ENCODE measurements at regions not wholly inside any gene's neighbourhood (a gene's known extent, or its start where the extent isn't known, plus 50 kb on each side); places are given as distances from the start of the nearest gene placed in this dataset.

DNA sequence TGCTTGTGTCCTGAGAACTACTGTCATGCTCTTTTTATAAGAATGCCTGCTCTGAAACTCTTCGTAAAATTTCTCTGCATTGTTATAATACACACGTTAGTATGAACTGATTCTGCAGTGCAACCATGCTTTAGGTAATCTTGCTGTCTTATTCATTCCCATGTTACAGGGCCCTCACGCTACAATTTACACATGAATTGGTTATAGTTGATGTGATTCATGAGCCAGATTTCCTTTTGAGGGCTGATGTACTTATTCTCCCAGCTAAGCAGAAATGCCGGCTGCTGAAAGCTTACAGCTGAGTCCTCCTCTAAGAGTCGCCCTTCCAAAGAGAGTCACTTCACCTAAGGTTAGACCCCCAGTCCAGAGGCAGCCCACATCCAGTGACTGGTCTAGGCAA lies 233.5 kb upstream of the PCSK5 start:
- Mint-ChIP-seq H3K27me3 (ENCODE audit: insufficient read depth, unreplicated experiment) (no peaks in the 10 kb centered on the region), H3K9me3 (ENCODE audit: unreplicated experiment) (peaks cover 36% of the 10 kb centered on the region), H3K36me3 (ENCODE audit: insufficient read depth, unreplicated experiment) (no peaks in the 10 kb centered on the region), H3K27ac (ENCODE audit: low read depth, unreplicated experiment) (no peak overlapping the region), H3K4me3 (ENCODE audit: unreplicated experiment) (no peak overlapping the region), H3K4me1 (ENCODE audit: insufficient read depth, unreplicated experiment) (no peaks in the 10 kb centered on the region)
- BruUV-seq (replicated peaks) = no TSS peak
- CTCF ChIA-PET = no interaction called here
- intact Hi-C loops (cut with micrococcal nuclease) = no loop called here
- TF ChIP-seq, protein P1, sequence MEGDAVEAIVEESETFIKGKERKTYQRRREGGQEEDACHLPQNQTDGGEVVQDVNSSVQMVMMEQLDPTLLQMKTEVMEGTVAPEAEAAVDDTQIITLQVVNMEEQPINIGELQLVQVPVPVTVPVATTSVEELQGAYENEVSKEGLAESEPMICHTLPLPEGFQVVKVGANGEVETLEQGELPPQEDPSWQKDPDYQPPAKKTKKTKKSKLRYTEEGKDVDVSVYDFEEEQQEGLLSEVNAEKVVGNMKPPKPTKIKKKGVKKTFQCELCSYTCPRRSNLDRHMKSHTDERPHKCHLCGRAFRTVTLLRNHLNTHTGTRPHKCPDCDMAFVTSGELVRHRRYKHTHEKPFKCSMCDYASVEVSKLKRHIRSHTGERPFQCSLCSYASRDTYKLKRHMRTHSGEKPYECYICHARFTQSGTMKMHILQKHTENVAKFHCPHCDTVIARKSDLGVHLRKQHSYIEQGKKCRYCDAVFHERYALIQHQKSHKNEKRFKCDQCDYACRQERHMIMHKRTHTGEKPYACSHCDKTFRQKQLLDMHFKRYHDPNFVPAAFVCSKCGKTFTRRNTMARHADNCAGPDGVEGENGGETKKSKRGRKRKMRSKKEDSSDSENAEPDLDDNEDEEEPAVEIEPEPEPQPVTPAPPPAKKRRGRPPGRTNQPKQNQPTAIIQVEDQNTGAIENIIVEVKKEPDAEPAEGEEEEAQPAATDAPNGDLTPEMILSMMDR (IDR thresholded peaks at IDR 0.05; ENCODE audit: unreplicated experiment) = no peak
- POLR2A ChIA-PET = no interaction called here
- DNase-seq (ENCODE audit: unreplicated experiment) = no peak

DNA sequence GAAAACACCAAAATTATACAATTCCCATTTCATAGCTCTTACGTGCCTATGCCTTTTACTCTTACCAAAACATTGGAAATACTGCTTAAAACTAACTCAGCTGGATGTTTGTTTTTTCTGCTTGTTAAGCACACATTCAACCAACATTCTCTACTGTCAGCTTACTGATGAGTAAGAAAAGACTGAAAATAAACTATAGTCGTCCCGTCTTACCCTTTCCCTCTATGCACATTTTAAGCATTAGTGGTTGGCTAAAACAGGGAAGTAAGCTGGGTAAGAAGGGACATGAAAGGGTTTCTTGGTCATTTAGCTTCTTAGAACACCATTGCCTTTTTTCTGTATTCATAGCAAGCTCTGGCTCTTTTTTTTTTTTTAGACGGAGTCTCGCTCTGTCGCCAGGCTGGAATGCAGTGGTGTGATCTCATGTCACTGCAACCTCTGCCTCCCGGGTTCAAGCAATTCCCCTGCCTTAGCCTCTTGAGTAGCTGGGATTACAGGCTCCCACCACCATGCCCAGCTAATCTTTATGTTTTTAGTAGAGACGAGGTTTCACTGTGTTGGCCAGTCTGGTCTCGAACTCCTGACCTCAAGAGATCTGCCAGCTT lies 232.1 kb upstream of the PCSK5 start:
- H3K27me3 Mint-ChIP-seq (ENCODE audit: insufficient read depth, unreplicated experiment) = no peaks in the 10 kb centered on the region
- intact Hi-C loops (cut with micrococcal nuclease) = no loop called here
- peaks cover 29% of the 10 kb centered on the region for H3K9me3 Mint-ChIP-seq (ENCODE audit: unreplicated experiment)
- CTCF ChIA-PET = interaction anchor here (0.6 to 0.7 kb wide), 3 partner anchors 68 to 467 kb away, joined by 3 read pairs; no protein-coding TSS in a partner anchor
- no peaks in the 10 kb centered on the region for H3K36me3 Mint-ChIP-seq (ENCODE audit: insufficient read depth, unreplicated experiment)
- no peaks in the 10 kb centered on the region for H3K4me1 Mint-ChIP-seq (ENCODE audit: insufficient read depth, unreplicated experiment)
- TF ChIP-seq, protein P1 (IDR thresholded peaks at IDR 0.05; ENCODE audit: unreplicated experiment) = no peak
- no peak overlapping the region for H3K4me3 Mint-ChIP-seq (ENCODE audit: unreplicated experiment)
- POLR2A ChIA-PET = no interaction called here
- H3K27ac Mint-ChIP-seq (ENCODE audit: low read depth, unreplicated experiment) = no peak overlapping the region
- DNase-seq (ENCODE audit: unreplicated experiment) = no peak
- no TSS peak for BruUV-seq (replicated peaks)

DNA sequence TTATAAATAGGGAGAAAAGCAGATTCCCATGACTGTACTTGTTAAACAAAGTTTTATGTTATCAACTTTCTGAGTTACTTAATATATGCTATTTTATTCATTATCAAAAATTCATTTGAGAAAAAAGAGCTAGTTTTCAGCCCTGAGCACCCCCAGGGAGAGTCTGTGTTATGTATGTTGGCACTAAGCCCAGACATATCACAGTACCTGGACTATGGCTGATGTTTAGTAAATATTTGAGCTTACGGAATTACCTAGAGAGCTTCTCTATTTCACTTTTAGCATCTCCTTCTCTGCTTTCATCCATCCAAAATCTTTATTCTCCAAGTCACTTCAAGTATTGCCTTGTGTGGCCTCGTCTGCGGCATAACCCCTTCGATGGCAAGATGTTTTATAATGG lies 225.9 kb upstream of the PCSK5 start:
- no peak overlapping the region for H3K27ac Mint-ChIP-seq (ENCODE audit: low read depth, unreplicated experiment)
- no peak for DNase-seq (ENCODE audit: unreplicated experiment)
- TF ChIP-seq, protein P1 (IDR thresholded peaks at IDR 0.05; ENCODE audit: unreplicated experiment) = no peak
- ChIA-PET CTCF (no interaction called here), POLR2A (interaction anchor here (0.5 to 0.6 kb wide), 2 partner anchors 168 to 1592 kb away, joined by 4 to 5 read pairs; no protein-coding TSS in a partner anchor)
- no peak overlapping the region for H3K4me3 Mint-ChIP-seq (ENCODE audit: unreplicated experiment)
- H3K9me3 Mint-ChIP-seq (ENCODE audit: unreplicated experiment) = peaks cover 26% of the 10 kb centered on the region
- H3K36me3 Mint-ChIP-seq (ENCODE audit: insufficient read depth, unreplicated experiment) = peaks cover 7% of the 10 kb centered on the region
- no peaks in the 10 kb centered on the region for H3K27me3 Mint-ChIP-seq (ENCODE audit: insufficient read depth, unreplicated experiment)
- intact Hi-C loops (cut with micrococcal nuclease) = no loop called here
- no peaks in the 10 kb centered on the region for H3K4me1 Mint-ChIP-seq (ENCODE audit: insufficient read depth, unreplicated experiment)
- no TSS peak for BruUV-seq (replicated peaks)

DNA sequence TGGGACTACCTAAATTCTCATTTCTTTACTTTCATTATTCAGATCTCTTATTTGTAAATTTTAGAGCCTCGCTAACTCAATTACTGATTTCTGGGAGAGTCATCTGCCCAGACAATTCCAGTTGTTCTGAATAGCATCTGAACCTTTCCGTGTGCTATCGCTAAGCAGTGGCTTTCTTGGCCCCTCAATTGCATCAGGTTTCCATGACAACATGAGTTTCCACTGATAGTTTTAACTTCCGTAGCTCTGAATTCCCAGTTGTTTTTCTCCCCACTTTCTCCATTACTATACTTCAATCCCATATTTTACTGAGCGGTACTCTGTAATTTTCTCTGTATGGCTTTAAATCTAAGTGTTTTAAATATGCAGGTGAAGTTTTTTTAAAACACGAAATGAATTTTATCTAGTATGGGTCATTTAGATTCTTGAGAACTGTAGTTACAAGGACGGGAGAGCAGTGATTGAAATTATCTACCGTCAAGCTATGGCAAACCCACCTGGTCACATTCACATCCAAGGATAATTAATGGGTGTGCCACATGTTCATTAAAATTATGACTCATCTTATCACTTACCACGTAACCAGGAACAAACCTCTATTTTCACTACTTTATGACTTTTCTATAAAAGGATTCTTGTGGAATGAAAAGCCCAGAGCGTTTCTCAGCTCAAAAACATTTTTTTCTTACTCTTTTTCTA lies 223.5 kb upstream of the PCSK5 start:
- ChIA-PET CTCF (no interaction called here), POLR2A (no interaction called here)
- no TSS peak for BruUV-seq (replicated peaks)
- no peak overlapping the region for H3K27ac Mint-ChIP-seq (ENCODE audit: low read depth, unreplicated experiment)
- peaks cover 36% of the 10 kb centered on the region for H3K9me3 Mint-ChIP-seq (ENCODE audit: unreplicated experiment)
- TF ChIP-seq, protein P1 (IDR thresholded peaks at IDR 0.05; ENCODE audit: unreplicated experiment) = no peak
- H3K4me3 Mint-ChIP-seq (ENCODE audit: unreplicated experiment) = no peak overlapping the region
- intact Hi-C loops (cut with micrococcal nuclease) = no loop called here
- H3K27me3 Mint-ChIP-seq (ENCODE audit: insufficient read depth, unreplicated experiment) = no peaks in the 10 kb centered on the region
- H3K36me3 Mint-ChIP-seq (ENCODE audit: insufficient read depth, unreplicated experiment) = peaks cover 7% of the 10 kb centered on the region
- DNase-seq (ENCODE audit: unreplicated experiment) = no peak
- H3K4me1 Mint-ChIP-seq (ENCODE audit: insufficient read depth, unreplicated experiment) = no peaks in the 10 kb centered on the region

Data from MCF 10A (cell line).